Suprapubic skin (tissue), 4 donors: ENCODE measurements at regions not wholly inside any gene's neighbourhood (a gene's known extent, or its start where the extent isn't known, plus 50 kb on each side); places are given as distances from the start of the nearest gene placed in this dataset.

Experiments used
- DNase-seq, 2 donors: peaks; one replicate each; pipeline ENCODE4 v3.0.0-alpha.2; 2019; ENCODE audit warnings: low spot score in 2 of 2
- H3K27ac ChIP-seq: fragments of 200-600 bp; sonication (generic); one replicate; pipeline ENCODE4 v1.5.1; 2019
- H3K27me3 ChIP-seq: fragments of 200-600 bp; sonication (generic); one replicate; pipeline ENCODE4 v1.5.1; 2019
- H3K36me3 ChIP-seq: fragments of 200-600 bp; sonication (generic); one replicate; pipeline ENCODE4 v1.5.1; 2019
- H3K4me1 ChIP-seq: fragments of 200-600 bp; sonication (generic); one replicate; pipeline ENCODE4 v1.5.1; 2019
- H3K4me3 ChIP-seq: fragments of 200-600 bp; sonication (generic); one replicate; pipeline ENCODE4 v1.5.1; 2019; ENCODE audit warnings: mild to moderate bottlenecking
- H3K9me3 ChIP-seq: fragments of 200-600 bp; sonication (generic); one replicate; pipeline ENCODE4 v1.5.1; 2019
- CTCF ChIP-seq, 2 donors: fragments of 200-600 bp in 1 of 2; fragments of 450-650 bp in 1 of 2; sonication (generic) in 1 of 2; IDR thresholded peaks; one replicate each; pipeline ENCODE4 v1.5.1; 2016 to 2019; ENCODE audit warnings: antibody characterized with exemption in 2 of 2, mild to moderate bottlenecking in 1 of 2, moderate library complexity in 1 of 2
- EP300 ChIP-seq: sonication (generic); formaldehyde crosslinking; IDR thresholded peaks from one replicate; pipeline ENCODE4 v1.6.1; 2017; ENCODE audit warnings: antibody characterized with exemption
- POLR2A ChIP-seq, 2 donors: fragments of 450-650 bp; IDR thresholded peaks; one replicate each; pipeline ENCODE4 v1.6.1; 2017; ENCODE audit warnings: antibody characterized with exemption in 2 of 2, mild to moderate bottlenecking in 2 of 2, moderate library complexity in 2 of 2
- POLR2AphosphoS5 ChIP-seq, 3 donors: sonication (generic); formaldehyde crosslinking; IDR thresholded peaks; one replicate each; pipeline ENCODE4 v1.6.1; 2017; ENCODE audit warnings: antibody characterized with exemption in 3 of 3
- WGBS: methylation state at CpG from one replicate; pipeline ENCODE4 v1.1.5; 2018; 5-methylcytosine and 5-hydroxymethylcytosine counted together

- Histone ChIP-seq H3K4me1 (peaks cover 20% of the 10 kb centered on the region), H3K36me3 (no peaks in the 10 kb centered on the region)
Measured at GRCh38 chr3:125645616-125646015, 50.3 kb upstream of the OSBPL11 start.

GRCh38 chr3:125646581-125646980, 51.3 kb upstream of the OSBPL11 start:
- Histone ChIP-seq H3K27ac (peak overlapping the region; percentile 25), H3K27me3 (no peaks in the 10 kb centered on the region), H3K4me3 (no peak overlapping the region), H3K9me3 (no peaks in the 10 kb centered on the region), H3K36me3 (no peaks in the 10 kb centered on the region), H3K4me1 (peaks cover 26% of the 10 kb centered on the region)
- TF ChIP-seq EP300 (no peak), POLR2A (IDR thresholded peaks at IDR 0.05) (no peak), POLR2AphosphoS5 (IDR thresholded peaks at IDR 0.05) (no peak), CTCF (IDR thresholded peaks at IDR 0.05) (no peak)
- no peak for DNase-seq
- 74% methylated on average over 1 of the region's 1 CpG for WGBS

More at GRCh38 chr3:125645616-125646015, 50.3 kb upstream of the OSBPL11 start:
- 85% methylated on average over 2 of the region's 2 CpGs for WGBS
- Histone ChIP-seq H3K27ac (no peak overlapping the region), H3K9me3 (no peaks in the 10 kb centered on the region), H3K4me3 (no peak overlapping the region), H3K27me3 (no peaks in the 10 kb centered on the region)
- DNase-seq = no peak
- no peak for TF ChIP-seq CTCF (IDR thresholded peaks at IDR 0.05)
- TF ChIP-seq EP300 = no peak
- no peak for TF ChIP-seq POLR2A (IDR thresholded peaks at IDR 0.05)
- TF ChIP-seq POLR2AphosphoS5 (IDR thresholded peaks at IDR 0.05) = no peak

GRCh38 chr3:125647318-125648014, 52.2 kb upstream of the OSBPL11 start:
- Histone ChIP-seq H3K27ac (peak overlapping the region; percentile 52), H3K4me1 (peaks cover 26% of the 10 kb centered on the region), H3K27me3 (no peaks in the 10 kb centered on the region), H3K36me3 (no peaks in the 10 kb centered on the region), H3K9me3 (no peaks in the 10 kb centered on the region), H3K4me3 (no peak overlapping the region)
- peak in 1 of 2 donors; percentile 40 for DNase-seq
- no peak for TF ChIP-seq POLR2A (IDR thresholded peaks at IDR 0.05)
- no peak for TF ChIP-seq CTCF (IDR thresholded peaks at IDR 0.05)
- no peak for TF ChIP-seq POLR2AphosphoS5 (IDR thresholded peaks at IDR 0.05)
- no peak for TF ChIP-seq EP300
- WGBS = 41% methylated on average over 8 of the region's 8 CpGs

- TF ChIP-seq POLR2A (IDR thresholded peaks at IDR 0.05) (no peak), CTCF (IDR thresholded peaks at IDR 0.05) (no peak), EP300 (no peak), POLR2AphosphoS5 (IDR thresholded peaks at IDR 0.05) (no peak)
- no peak overlapping the region for H3K4me3 ChIP-seq
- no peaks in the 10 kb centered on the region for H3K9me3 ChIP-seq
- no peaks in the 10 kb centered on the region for H3K27me3 ChIP-seq
- 73% methylated on average over 5 of the region's 5 CpGs for WGBS
- H3K27ac ChIP-seq = no peak overlapping the region
- DNase-seq = no peak
- H3K36me3 ChIP-seq = no peaks in the 10 kb centered on the region
- H3K4me1 ChIP-seq = peaks cover 18% of the 10 kb centered on the region
Measured at GRCh38 chr3:125651244-125651643, 55.9 kb upstream of the OSBPL11 start.

- WGBS = 88% methylated on average over 4 of the region's 4 CpGs
- TF ChIP-seq EP300 (no peak), POLR2AphosphoS5 (IDR thresholded peaks at IDR 0.05) (no peak), POLR2A (IDR thresholded peaks at IDR 0.05) (no peak), CTCF (IDR thresholded peaks at IDR 0.05) (no peak)
- Histone ChIP-seq H3K27ac (no peak overlapping the region), H3K27me3 (no peaks in the 10 kb centered on the region), H3K36me3 (no peaks in the 10 kb centered on the region), H3K4me3 (no peak overlapping the region), H3K9me3 (no peaks in the 10 kb centered on the region), H3K4me1 (peaks cover 12% of the 10 kb centered on the region)
- DNase-seq = peak in 1 of 2 donors; percentile 31
Measured at GRCh38 chr3:125652349-125652748, 57.1 kb upstream of the OSBPL11 start.
